ENCODE measurements at regions not wholly inside any gene's neighbourhood (a gene's known extent, or its start where the extent isn't known, plus 50 kb on each side); places are given as distances from the start of the nearest gene placed in this dataset.
A peak's percentile ranks its signal among the peaks of the same experiment; 100 is the strongest.

DNA sequence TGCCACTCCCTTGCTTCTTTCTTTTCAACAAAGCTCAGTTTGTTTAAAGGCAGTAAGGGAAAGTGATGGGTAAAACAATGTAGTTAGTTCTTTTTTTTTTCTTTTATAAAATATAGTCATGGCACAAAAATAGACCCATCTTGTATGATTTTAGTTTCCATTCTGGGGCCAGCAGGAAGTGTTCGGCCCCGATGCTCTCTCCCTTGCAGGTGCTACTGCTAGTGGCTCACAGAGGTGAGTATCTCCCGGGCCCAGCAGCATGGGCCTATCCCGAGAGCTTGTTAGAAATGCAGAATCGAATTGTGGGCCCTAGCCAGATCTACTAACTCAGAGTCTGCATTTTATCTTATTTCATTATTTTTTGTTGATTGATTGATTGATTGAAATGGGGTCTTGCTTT lies 78.7 kb downstream of the SYNE3 start:
- Histone ChIP-seq H3K9me3 (replicated peaks; ENCODE audit: insufficient read depth, low read length) (no peaks in the 10 kb centered on the region), H2AFZ (ENCODE audit: low read length) (no peak overlapping the region), H3K36me3 (replicated peaks; ENCODE audit: insufficient read depth, low read length) (no peaks in the 10 kb centered on the region; the same call in 1 of the 2 replicates), H3K4me2 (ENCODE audit: low read depth, low read length) (no peak overlapping the region), H3K4me1 (ENCODE audit: low read length) (peaks cover 21% of the 10 kb centered on the region), H3K79me2 (ENCODE audit: low read length) (peaks cover 6% of the 10 kb centered on the region; the same call in 1 of the 2 replicates), H4K20me1 (ENCODE audit: insufficient read depth, low read length) (no peaks in the 10 kb centered on the region), H3K27ac (ENCODE audit: low read length) (peak overlapping the region; percentile 47; the same call in 1 of the 2 replicates), H3K9me2 (replicated peaks; ENCODE audit: insufficient read depth, low read length) (no peaks in the 10 kb centered on the region), H3K9ac (ENCODE audit: low read length) (no peak overlapping the region), H3F3A (ENCODE audit: insufficient read depth, low read length) (no peaks in the 10 kb centered on the region), H3K27me3 (replicated peaks; ENCODE audit: insufficient read depth, low read length) (no peaks in the 10 kb centered on the region), H3K4me3 (ENCODE audit: low read length) (no peak overlapping the region)
- DNase-seq, result peak; percentile 47
- TF ChIP-seq EZH2phosphoT487 (IDR thresholded peaks at IDR 0.05; ENCODE audit: low read length) (no peak), EZH2 (optimal IDR thresholded peaks at IDR 0.05; ENCODE audit: low read depth, low read length) (no peak)
- TF ChIP-seq, protein P1, sequence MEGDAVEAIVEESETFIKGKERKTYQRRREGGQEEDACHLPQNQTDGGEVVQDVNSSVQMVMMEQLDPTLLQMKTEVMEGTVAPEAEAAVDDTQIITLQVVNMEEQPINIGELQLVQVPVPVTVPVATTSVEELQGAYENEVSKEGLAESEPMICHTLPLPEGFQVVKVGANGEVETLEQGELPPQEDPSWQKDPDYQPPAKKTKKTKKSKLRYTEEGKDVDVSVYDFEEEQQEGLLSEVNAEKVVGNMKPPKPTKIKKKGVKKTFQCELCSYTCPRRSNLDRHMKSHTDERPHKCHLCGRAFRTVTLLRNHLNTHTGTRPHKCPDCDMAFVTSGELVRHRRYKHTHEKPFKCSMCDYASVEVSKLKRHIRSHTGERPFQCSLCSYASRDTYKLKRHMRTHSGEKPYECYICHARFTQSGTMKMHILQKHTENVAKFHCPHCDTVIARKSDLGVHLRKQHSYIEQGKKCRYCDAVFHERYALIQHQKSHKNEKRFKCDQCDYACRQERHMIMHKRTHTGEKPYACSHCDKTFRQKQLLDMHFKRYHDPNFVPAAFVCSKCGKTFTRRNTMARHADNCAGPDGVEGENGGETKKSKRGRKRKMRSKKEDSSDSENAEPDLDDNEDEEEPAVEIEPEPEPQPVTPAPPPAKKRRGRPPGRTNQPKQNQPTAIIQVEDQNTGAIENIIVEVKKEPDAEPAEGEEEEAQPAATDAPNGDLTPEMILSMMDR (IDR thresholded peaks at IDR 0.05; ENCODE audit: low read length), result no peak

DNA sequence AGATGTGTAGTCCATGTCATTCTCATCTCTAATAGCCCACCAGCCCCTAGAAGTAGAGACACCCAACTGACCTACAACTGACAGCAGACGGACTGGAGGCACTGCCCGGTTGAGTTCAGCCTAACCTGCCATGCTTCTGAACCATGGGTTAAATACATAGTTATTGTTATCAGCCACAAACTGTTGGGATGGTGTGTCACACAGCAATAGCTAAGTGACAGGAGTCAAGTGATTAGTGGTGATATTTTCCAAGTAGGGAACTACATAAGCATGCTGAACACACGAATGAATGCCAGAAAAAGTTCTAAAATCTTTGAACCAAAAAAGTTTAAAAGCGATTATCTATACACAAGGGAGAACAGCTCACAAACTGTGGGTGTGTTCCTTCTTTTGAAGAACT lies 80.1 kb downstream of the SYNE3 start:
- Histone ChIP-seq H3F3A (ENCODE audit: insufficient read depth, low read length) (no peaks in the 10 kb centered on the region), H3K9me2 (replicated peaks; ENCODE audit: insufficient read depth, low read length) (no peaks in the 10 kb centered on the region), H3K36me3 (replicated peaks; ENCODE audit: insufficient read depth, low read length) (no peaks in the 10 kb centered on the region; the same call in 1 of the 2 replicates), H3K9me3 (replicated peaks; ENCODE audit: insufficient read depth, low read length) (no peaks in the 10 kb centered on the region), H3K27me3 (replicated peaks; ENCODE audit: insufficient read depth, low read length) (no peaks in the 10 kb centered on the region), H3K9ac (ENCODE audit: low read length) (no peak overlapping the region), H3K79me2 (ENCODE audit: low read length) (no peaks in the 10 kb centered on the region; the same call in 1 of the 2 replicates), H3K27ac (ENCODE audit: low read length) (no peak overlapping the region), H3K4me3 (ENCODE audit: low read length) (no peak overlapping the region), H3K4me1 (ENCODE audit: low read length) (peaks cover 21% of the 10 kb centered on the region), H3K4me2 (ENCODE audit: low read depth, low read length) (no peak overlapping the region), H2AFZ (ENCODE audit: low read length) (no peak overlapping the region), H4K20me1 (ENCODE audit: insufficient read depth, low read length) (no peaks in the 10 kb centered on the region)
- TF ChIP-seq, protein P1 (IDR thresholded peaks at IDR 0.05; ENCODE audit: low read length), result no peak
- TF ChIP-seq EZH2phosphoT487 (IDR thresholded peaks at IDR 0.05; ENCODE audit: low read length) (no peak), EZH2 (optimal IDR thresholded peaks at IDR 0.05; ENCODE audit: low read depth, low read length) (no peak)
- DNase-seq, result no peak

DNA sequence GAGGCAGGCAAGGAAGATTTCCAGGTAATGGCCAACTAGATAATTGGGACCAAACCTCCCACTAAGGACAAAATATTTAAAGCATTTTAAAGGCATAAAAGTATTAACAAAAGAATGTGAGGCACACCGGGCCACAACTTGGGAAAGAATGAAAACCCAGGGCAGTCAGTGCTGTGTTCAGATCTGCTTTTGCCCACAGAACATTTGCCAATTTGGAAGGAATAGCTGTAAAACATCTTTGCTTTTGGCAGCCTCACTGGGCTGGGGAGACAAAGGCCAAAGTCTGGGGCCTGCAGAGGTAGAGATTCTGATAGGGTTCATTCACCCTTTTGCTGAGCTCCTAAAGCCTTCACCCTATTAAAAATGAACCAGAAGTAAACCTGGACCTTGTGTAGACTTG lies 82.3 kb downstream of the SYNE3 start:
- H3K9me3 ChIP-seq (replicated peaks; ENCODE audit: insufficient read depth, low read length), result no peaks in the 10 kb centered on the region
- H2AFZ ChIP-seq (ENCODE audit: low read length), result no peak overlapping the region
- peaks cover 15% of the 10 kb centered on the region for H3K4me1 ChIP-seq (ENCODE audit: low read length)
- no peaks in the 10 kb centered on the region for H4K20me1 ChIP-seq (ENCODE audit: insufficient read depth, low read length)
- no peaks in the 10 kb centered on the region; the same call in 1 of the 2 replicates for H3K36me3 ChIP-seq (replicated peaks; ENCODE audit: insufficient read depth, low read length)
- DNase-seq, result no peak
- TF ChIP-seq EZH2phosphoT487 (IDR thresholded peaks at IDR 0.05; ENCODE audit: low read length) (no peak), EZH2 (optimal IDR thresholded peaks at IDR 0.05; ENCODE audit: low read depth, low read length) (no peak)
- TF ChIP-seq, protein P1 (IDR thresholded peaks at IDR 0.05; ENCODE audit: low read length), result no peak
- no peaks in the 10 kb centered on the region for H3K9me2 ChIP-seq (replicated peaks; ENCODE audit: insufficient read depth, low read length)
- no peaks in the 10 kb centered on the region for H3F3A ChIP-seq (ENCODE audit: insufficient read depth, low read length)
- no peaks in the 10 kb centered on the region; the same call in 1 of the 2 replicates for H3K79me2 ChIP-seq (ENCODE audit: low read length)
- no peak overlapping the region for H3K4me3 ChIP-seq (ENCODE audit: low read length)
- H3K9ac ChIP-seq (ENCODE audit: low read length), result no peak overlapping the region
- no peak overlapping the region for H3K27ac ChIP-seq (ENCODE audit: low read length)
- H3K4me2 ChIP-seq (ENCODE audit: low read depth, low read length), result no peak overlapping the region
- H3K27me3 ChIP-seq (replicated peaks; ENCODE audit: insufficient read depth, low read length), result no peaks in the 10 kb centered on the region

Data from MM.1S (cell line).